ENCODE measurements at regions not wholly inside any gene's neighbourhood (a gene's known extent, or its start where the extent isn't known, plus 50 kb on each side); places are given as distances from the start of the nearest gene placed in this dataset.

- 82 to 96% methylated on average over 3 of the region's 3 CpGs for WGBS, 2 donors
- no peak for DNase-seq
- no peak overlapping the region for H3K4me3 ChIP-seq
- intact Hi-C loops (cut with DNase I) = loop anchor here (10.0 kb wide), 1 partner anchor 271 kb away; no protein-coding TSS in a partner anchor
- H3K4me1 ChIP-seq = no peaks in the 10 kb centered on the region
- H3K27ac ChIP-seq = no peak overlapping the region
- no peaks in the 10 kb centered on the region for H3K9me3 ChIP-seq
- TF ChIP-seq POLR2A (IDR thresholded peaks at IDR 0.05) (no peak), CTCF (IDR thresholded peaks at IDR 0.05) (no peak)
- H3K36me3 ChIP-seq = no peaks in the 10 kb centered on the region
- H3K27me3 ChIP-seq = no peaks in the 10 kb centered on the region
These were observed 99.7 kb downstream of the CT47B1 start for GRCh38 chrX:120775959-120776358.

- DNase-seq = no peak
- TF ChIP-seq CTCF (IDR thresholded peaks at IDR 0.05) (no peak), POLR2A (IDR thresholded peaks at IDR 0.05) (no peak)
These were observed 101.1 kb downstream of the CT47B1 start for GRCh38 chrX:120774606-120775005.

GRCh38 chrX:120773801-120774200 lies 101.9 kb downstream of the CT47B1 start:
- no peak overlapping the region for H3K27ac ChIP-seq
- H3K27me3 ChIP-seq = no peaks in the 10 kb centered on the region
- H3K4me1 ChIP-seq = no peaks in the 10 kb centered on the region
- 29 to 33% methylated on average over 3 to 5 of the region's 5 CpGs for WGBS, 2 donors
- H3K9me3 ChIP-seq = no peaks in the 10 kb centered on the region
- TF ChIP-seq POLR2A (IDR thresholded peaks at IDR 0.05) = no peak
- TF ChIP-seq CTCF (IDR thresholded peaks at IDR 0.05) = no peak
- intact Hi-C loops (cut with DNase I) = loop anchor here (10.0 kb wide), 1 partner anchor 269 kb away; no protein-coding TSS in a partner anchor
- DNase-seq = no peak
- no peak overlapping the region for H3K4me3 ChIP-seq
- H3K36me3 ChIP-seq = no peaks in the 10 kb centered on the region

More at GRCh38 chrX:120774606-120775005, 101.1 kb downstream of the CT47B1 start:
- intact Hi-C loops (cut with DNase I) = loop anchor here (10.0 kb wide), 1 partner anchor 270 kb away; no protein-coding TSS in a partner anchor
- H3K4me1 ChIP-seq = no peaks in the 10 kb centered on the region
- H3K27ac ChIP-seq = no peak overlapping the region
- H3K36me3 ChIP-seq = no peaks in the 10 kb centered on the region
- no peak overlapping the region for H3K4me3 ChIP-seq
- no peaks in the 10 kb centered on the region for H3K9me3 ChIP-seq
- no peaks in the 10 kb centered on the region for H3K27me3 ChIP-seq

- Histone ChIP-seq H3K27ac (no peak overlapping the region), H3K27me3 (no peaks in the 10 kb centered on the region), H3K9me3 (no peaks in the 10 kb centered on the region), H3K4me1 (no peaks in the 10 kb centered on the region), H3K36me3 (no peaks in the 10 kb centered on the region), H3K4me3 (no peak overlapping the region)
- intact Hi-C loops (cut with DNase I) = loop anchor here (10.0 kb wide), 1 partner anchor 265 kb away; no protein-coding TSS in a partner anchor
- WGBS, 2 donors = 44 to 47% methylated on average over 5 to 6 of the region's 8 CpGs
- DNase-seq = no peak
- TF ChIP-seq CTCF (IDR thresholded peaks at IDR 0.05) = peak in 3 of 6 experiments; percentile 15 to 37 (median 16)
- no peak for TF ChIP-seq POLR2A (IDR thresholded peaks at IDR 0.05)
These were observed 105.9 kb downstream of the CT47B1 start for GRCh38 chrX:120769576-120770341.

- TF ChIP-seq POLR2A (IDR thresholded peaks at IDR 0.05) (no peak), CTCF (IDR thresholded peaks at IDR 0.05) (no peak)
- H3K4me3 ChIP-seq = no peak overlapping the region
- H3K36me3 ChIP-seq = no peaks in the 10 kb centered on the region
- intact Hi-C loops (cut with DNase I) = no loop called here
- DNase-seq = no peak
- WGBS, 2 donors = 50 to 52% methylated on average over 2 of the region's 2 CpGs
- no peaks in the 10 kb centered on the region for H3K9me3 ChIP-seq
- no peak overlapping the region for H3K27ac ChIP-seq
- H3K4me1 ChIP-seq = no peaks in the 10 kb centered on the region
- peaks cover 0 to 3% (median 0%) of the 10 kb centered on the region in 4 donors for H3K27me3 ChIP-seq
These were observed 107.0 kb downstream of the CT47B1 start for GRCh38 chrX:120768681-120769080.

All from esophagus squamous epithelium (tissue), 5 donors.